Endothelial cell of umbilical vein (primary cell): ENCODE measurements at regions not wholly inside any gene's neighbourhood (a gene's known extent, or its start where the extent isn't known, plus 50 kb on each side); places are given as distances from the start of the nearest gene placed in this dataset.

Experiments used
- BruUV-seq: library from RNA; stranded (reverse); fragments of 400-500 nt; replicated peaks from 2 replicates; lab custom pipeline; 2021; lab: Mats Ljungman, UMichigan
- CTCF ChIA-PET: fragments of 300-600, 350-600 bp; sonication (Branson Sonifier 250); formaldehyde crosslinking; loops from one replicate; lab custom pipeline; 2021; ENCODE audit warnings: antibody characterized with exemption, inconsistent platforms; lab: Charles Lee
- POLR2A ChIA-PET: fragments of 300-600, 350-600 bp; sonication (Branson Sonifier 250); formaldehyde crosslinking; loops from one replicate; lab custom pipeline; 2021; ENCODE audit warnings: antibody characterized with exemption, inconsistent platforms; lab: Charles Lee
- DNase-seq: peaks from one replicate; pipeline ENCODE4 v3.0.0-alpha.2; 2011; ENCODE audit warnings: low read depth, low spot score
- FAIRE-seq: peaks from 2 replicates; lab custom pipeline; 2011; peaks lifted over from hg19 to GRCh38; lab: Jason Lieb, UNC
- H2AFZ ChIP-seq: 2 replicates; pipeline ENCODE4 v1.6.0; 2012; ENCODE audit warnings: low read depth, low read length, control low read depth, inconsistent platforms
- H3K27ac ChIP-seq: 2 replicates; pipeline ENCODE4 v1.5.1; 2011; ENCODE audit warnings: low read depth, mild to moderate bottlenecking, control low read depth, low read length, moderate library complexity; ENCODE audit not compliant: insufficient read depth
- H3K27me3 ChIP-seq, 2 experiments: 2 replicates each; pipeline versions ENCODE4 v1.6.0 to v1.6.1; 2011; ENCODE audit warnings: low read length in 2 of 2, mixed read lengths in 1 of 2; ENCODE audit not compliant: control insufficient read depth in 2 of 2, insufficient read depth in 2 of 2
- H3K36me3 ChIP-seq, 2 experiments: 2 replicates in 1 of 2; 3 replicates in 1 of 2; pipeline ENCODE4 v1.5.1; 2011; ENCODE audit warnings: low read length in 2 of 2, mild to moderate bottlenecking in 1 of 2, moderate library complexity in 1 of 2; ENCODE audit not compliant: control insufficient read depth in 2 of 2, insufficient read depth in 2 of 2; ENCODE audit errors: extremely low read depth in 1 of 2
- H3K4me1 ChIP-seq: 3 replicates; pipeline ENCODE4 v1.5.1; 2011; ENCODE audit warnings: mild to moderate bottlenecking, low read length; ENCODE audit not compliant: control insufficient read depth, insufficient read depth; ENCODE audit errors: extremely low read depth
- H3K4me2 ChIP-seq: 2 replicates; pipeline ENCODE4 v1.6.1; 2011; ENCODE audit warnings: low read length, control low read depth, mixed read lengths; ENCODE audit not compliant: insufficient read depth
- H3K4me3 ChIP-seq, 3 experiments: fragments of 200-600 bp in 1 of 3; sonication (generic), shearing (Covaris generic) in 1 of 3; replicated peaks in 1 of 3; 2 replicates each; pipeline ENCODE4 v1.5.1; 2011 to 2016; ENCODE audit warnings: control low read depth in 3 of 3, low read length in 3 of 3, mild to moderate bottlenecking in 2 of 3, inconsistent platforms in 1 of 3, low read depth in 1 of 3, moderate library complexity in 1 of 3; ENCODE audit not compliant: insufficient read depth in 1 of 3
- H3K79me2 ChIP-seq: 2 replicates; pipeline ENCODE4 v1.6.0; 2012; ENCODE audit warnings: low read length, inconsistent platforms; ENCODE audit not compliant: control insufficient read depth, insufficient read depth
- H3K9ac ChIP-seq: replicated peaks from 2 replicates; pipeline ENCODE3; 2011; ENCODE audit warnings: low read length, control low read depth; ENCODE audit not compliant: insufficient read depth; ENCODE audit errors: extremely low read depth
- H3K9me1 ChIP-seq: replicated peaks from 3 replicates; pipeline ENCODE4 v1.6.0; 2011; ENCODE audit warnings: mild to moderate bottlenecking, low read length; ENCODE audit not compliant: control insufficient read depth, insufficient read depth; ENCODE audit errors: extremely low read depth
- H3K9me3 ChIP-seq: replicated peaks from 2 replicates; pipeline ENCODE4 v1.5.1; 2012; ENCODE audit warnings: low read length, inconsistent platforms; ENCODE audit not compliant: control insufficient read depth, insufficient read depth
- H4K20me1 ChIP-seq: replicated peaks from 2 replicates; pipeline ENCODE3; 2011; ENCODE audit warnings: mild to moderate bottlenecking, low read length; ENCODE audit not compliant: control insufficient read depth, insufficient read depth; ENCODE audit errors: extremely low read depth
- CTCF ChIP-seq, 2 donors: IDR thresholded peaks; 1 replicate in 1 of 2; 2 replicates in 1 of 2; pipeline ENCODE4 v1.5.1; 2011; ENCODE audit warnings: low read length in 2 of 2, mild to moderate bottlenecking in 2 of 2, moderate library complexity in 2 of 2, control low read depth in 1 of 2, inconsistent platforms in 1 of 2, low read depth in 1 of 2; ENCODE audit not compliant: insufficient read depth in 1 of 2; ENCODE audit errors: extremely low read depth in 1 of 2
- EZH2 ChIP-seq: IDR thresholded peaks from 2 replicates; pipeline ENCODE4 v1.6.1; 2012; ENCODE audit warnings: borderline replicate concordance, low read depth, mild to moderate bottlenecking, moderate library complexity, low read length, inconsistent platforms; ENCODE audit not compliant: severe bottlenecking
- FOS ChIP-seq: IDR thresholded peaks from 2 replicates; pipeline ENCODE4 v1.6.1; 2011; ENCODE audit warnings: mild to moderate bottlenecking, low read length, moderate library complexity, borderline replicate concordance; ENCODE audit not compliant: insufficient read depth
- GATA2 ChIP-seq: IDR thresholded peaks from 2 replicates; pipeline ENCODE4 v1.7.0; 2011; ENCODE audit warnings: low read depth, mild to moderate bottlenecking, moderate library complexity, mixed read lengths, low read length; ENCODE audit not compliant: insufficient read length, insufficient read depth
- JUN ChIP-seq: IDR thresholded peaks from 2 replicates; pipeline ENCODE4 v1.6.1; 2011; ENCODE audit warnings: borderline replicate concordance, low read depth; ENCODE audit not compliant: insufficient read length, insufficient read depth
- MAX ChIP-seq: IDR thresholded peaks from 2 replicates; pipeline ENCODE4 v1.6.1; 2011; ENCODE audit not compliant: insufficient read depth, insufficient read length
- MYC ChIP-seq: IDR thresholded peaks from one replicate; pipeline ENCODE4 v1.6.1; 2011; ENCODE audit warnings: mild to moderate bottlenecking, low read depth, low read length
- POLR2A ChIP-seq: IDR thresholded peaks from 2 replicates; pipeline ENCODE4 v1.6.1; 2012; ENCODE audit warnings: low read depth, mild to moderate bottlenecking, control low read depth, low read length
- POLR2AphosphoS5 ChIP-seq: IDR thresholded peaks from 2 replicates; pipeline ENCODE4 v1.6.1; 2012; ENCODE audit warnings: low read depth, mild to moderate bottlenecking, control low read depth, low read length, moderate library complexity; ENCODE audit not compliant: insufficient read depth
- dilution Hi-C: fragments of 300-500 bp; cut with MboI; formaldehyde crosslinking; loops from one replicate; pipeline ENCODE4 v1.15.0; 2019; ENCODE audit warnings: low sequenced_read_pairs; ENCODE audit not compliant: extremely low pct_ligation_motif_present
- intact Hi-C: fragments of 100-400 bp; cut with micrococcal nuclease; formaldehyde crosslinking; loops from one replicate; pipeline ENCODE4 v1.10.0; 2022

DNA sequence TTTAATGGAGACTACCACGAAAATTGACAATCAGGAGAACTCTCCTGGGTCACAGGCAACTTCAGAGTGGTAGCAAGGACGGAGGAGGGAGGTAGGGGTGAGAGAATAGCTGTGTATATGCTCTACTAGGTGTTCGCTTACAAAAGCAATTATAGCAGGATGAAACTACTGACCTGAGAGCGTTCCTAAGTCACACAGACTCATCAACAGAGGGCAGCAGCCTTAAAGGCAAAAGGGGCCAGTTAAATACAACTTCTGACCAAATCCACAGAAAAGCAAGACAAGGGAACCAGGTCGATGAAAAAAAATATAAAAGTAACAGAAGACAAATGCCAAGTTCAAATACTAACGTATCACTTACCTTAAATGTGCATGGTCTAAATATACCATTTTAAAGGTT, 894.6 kb downstream of the PLOD2 start:
- H3K27ac ChIP-seq, result no peak overlapping the region
- no peaks in the 10 kb centered on the region for H3K79me2 ChIP-seq
- H3K4me2 ChIP-seq, result no peak overlapping the region
- no peaks in the 10 kb centered on the region for H3K36me3 ChIP-seq
- H3K4me3 ChIP-seq, result no peak overlapping the region
- no peaks in the 10 kb centered on the region for H3K27me3 ChIP-seq
- no peaks in the 10 kb centered on the region for H3K4me1 ChIP-seq
- no TSS peak for BruUV-seq
- H3K9me1 ChIP-seq, result no peaks in the 10 kb centered on the region
- H2AFZ ChIP-seq, result no peak overlapping the region
- no peak overlapping the region for H3K9ac ChIP-seq
- no peaks in the 10 kb centered on the region for H3K9me3 ChIP-seq
- H4K20me1 ChIP-seq, result no peaks in the 10 kb centered on the region
- ChIA-PET POLR2A (no interaction called here), CTCF (no interaction called here)
- intact Hi-C loops, result no loop called here
- FAIRE-seq, result no peak
- DNase-seq, result no peak
- no peak for TF ChIP-seq GATA2
- no peak for TF ChIP-seq CTCF (IDR thresholded peaks at IDR 0.05; ENCODE audit: extremely low read depth in 1 of 2, insufficient read depth in 1 of 2, low read depth in 1 of 2, low read length in 2 of 2)
- no peak for TF ChIP-seq FOS
- TF ChIP-seq POLR2AphosphoS5, result no peak
- no peak for TF ChIP-seq EZH2
- TF ChIP-seq MYC, result no peak
- TF ChIP-seq MAX, result no peak
- no peak for TF ChIP-seq JUN
- no peak for TF ChIP-seq POLR2A
- dilution Hi-C loops, result no loop called here
